SU-DHL-6 (cell line): ENCODE measurements at regions not wholly inside any gene's neighbourhood (a gene's known extent, or its start where the extent isn't known, plus 50 kb on each side); places are given as distances from the start of the nearest gene placed in this dataset.

ENCODE experiments used
- CTCF ChIP-seq: fragments of 200-600 bp; sonication (generic); IDR thresholded peaks from one replicate; pipeline ENCODE4 v1.5.1; 2017; ENCODE audit warnings: antibody characterized with exemption, mild to moderate bottlenecking, low read length, moderate library complexity; ENCODE audit not compliant: insufficient read depth, poor library complexity, severe bottlenecking
- EZH2phosphoT487 ChIP-seq: fragments of 200-600 bp; sonication (generic), shearing (Covaris generic); conservative IDR thresholded peaks from 2 replicates; pipeline ENCODE4 v1.6.1; 2018; ENCODE audit warnings: mild to moderate bottlenecking, antibody characterized with exemption, low read length, moderate library complexity, mixed read lengths

- TF ChIP-seq CTCF (no peak), EZH2phosphoT487 (no peak)
Measured at GRCh38 chr12:40586823-40587222, 105.4 kb upstream of the CNTN1 start.
